ENCODE measurements at regions not wholly inside any gene's neighbourhood (a gene's known extent, or its start where the extent isn't known, plus 50 kb on each side); places are given as distances from the start of the nearest gene placed in this dataset.
A peak's percentile ranks its signal among the peaks of the same experiment; 100 is the strongest.

DNA sequence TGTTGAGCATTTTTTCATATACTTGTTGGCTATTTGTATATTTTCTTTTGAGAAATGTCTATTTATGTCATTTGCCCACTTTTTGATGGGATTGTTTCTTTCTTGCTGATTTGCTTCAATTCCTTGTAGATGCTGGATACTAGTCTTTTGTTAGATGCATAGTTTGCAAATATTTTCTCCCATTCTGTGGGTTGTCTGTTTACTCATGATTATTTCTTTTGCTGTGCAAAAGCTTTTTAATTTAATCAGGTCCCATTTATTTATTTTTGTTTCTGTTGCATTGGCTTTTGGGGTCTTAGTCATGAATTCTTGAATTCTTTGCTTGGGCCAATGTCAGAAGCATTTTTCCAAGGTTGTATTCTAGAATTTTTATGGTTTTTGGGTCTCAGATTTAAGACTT lies 251.7 kb downstream of the WNT5A start:
- no peak for DNase-seq (ENCODE audit: low spot score)

DNA sequence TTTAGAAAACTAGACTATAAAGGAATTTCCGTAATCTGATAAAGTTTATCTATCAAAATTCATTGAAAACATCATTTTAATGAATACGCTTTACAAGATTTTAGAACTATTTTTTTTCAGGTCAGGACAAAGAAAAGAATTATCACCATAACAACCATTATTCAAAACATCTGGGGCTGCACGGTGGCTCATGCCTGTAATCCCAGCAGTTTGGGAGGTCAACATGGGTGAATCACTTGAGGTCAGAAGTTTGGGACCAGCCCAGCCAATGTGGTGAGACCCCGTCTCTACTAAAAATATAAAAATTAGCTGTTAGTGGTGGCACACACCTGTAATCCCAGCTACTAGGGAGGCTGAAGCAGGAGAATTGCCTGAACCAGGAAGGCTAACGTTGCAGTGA lies 260.4 kb downstream of the WNT5A start:
- DNase-seq (ENCODE audit: low spot score) = no peak

DNA sequence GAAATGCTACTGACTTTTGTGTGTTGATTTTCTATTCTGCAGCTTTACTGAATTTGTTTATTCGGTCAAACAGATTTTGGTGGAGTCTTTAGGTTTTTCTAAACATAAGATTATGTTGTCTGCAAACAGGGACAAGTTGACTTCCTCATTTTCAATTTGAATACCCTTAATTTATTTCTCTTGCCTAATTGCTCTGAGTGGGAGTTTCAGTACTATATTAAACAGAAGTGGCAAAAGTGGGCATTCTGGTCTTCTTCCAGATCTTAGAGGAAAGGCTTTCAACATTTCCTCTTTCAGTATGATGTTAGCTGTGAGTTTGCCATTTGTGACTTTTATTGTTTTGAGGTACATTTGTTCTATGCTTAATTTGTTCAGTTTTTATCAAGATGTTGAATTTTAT lies 268.5 kb downstream of the WNT5A start:
- DNase-seq (ENCODE audit: low spot score) = no peak

DNA sequence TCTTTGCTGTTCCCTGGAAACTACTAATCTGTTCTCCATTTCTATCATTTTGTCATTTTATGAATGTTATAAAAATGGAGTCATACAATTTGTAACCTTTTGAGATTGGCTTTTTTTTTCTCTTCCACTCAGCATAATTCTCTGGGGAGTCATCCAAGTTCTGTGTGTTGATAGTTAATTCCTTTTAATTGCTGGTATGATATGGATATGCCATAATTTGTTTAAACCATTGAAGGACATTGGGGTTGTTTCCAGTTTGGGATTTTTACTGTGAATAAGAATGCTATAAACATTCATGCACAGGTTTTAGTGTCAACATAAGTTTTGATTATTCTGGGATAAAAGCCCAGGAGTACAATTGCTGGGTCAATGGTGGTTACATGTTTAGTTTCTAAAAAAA lies 279.4 kb downstream of the WNT5A start:
- DNase-seq (ENCODE audit: low spot score) = no peak

DNA sequence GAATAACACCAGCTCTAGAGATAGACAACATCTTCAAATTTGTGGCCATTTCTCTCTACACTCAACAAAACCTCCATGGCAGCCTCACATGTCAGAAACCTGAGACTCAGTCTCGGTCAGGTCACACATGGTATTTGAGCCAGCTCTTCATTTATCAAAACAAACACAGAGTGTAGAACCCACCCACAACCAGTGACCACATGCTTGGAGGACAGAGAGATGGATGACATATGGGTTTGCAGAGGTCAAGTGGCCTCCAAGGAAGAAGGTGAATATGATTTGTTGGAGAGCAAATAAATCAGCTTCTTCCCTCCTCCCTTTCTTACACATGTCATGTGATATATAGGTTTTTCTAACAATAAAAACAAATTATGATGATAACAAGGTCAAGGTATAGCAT lies 278.1 kb upstream of the LRTM1 start:
- no peak for DNase-seq (ENCODE audit: low spot score)

DNA sequence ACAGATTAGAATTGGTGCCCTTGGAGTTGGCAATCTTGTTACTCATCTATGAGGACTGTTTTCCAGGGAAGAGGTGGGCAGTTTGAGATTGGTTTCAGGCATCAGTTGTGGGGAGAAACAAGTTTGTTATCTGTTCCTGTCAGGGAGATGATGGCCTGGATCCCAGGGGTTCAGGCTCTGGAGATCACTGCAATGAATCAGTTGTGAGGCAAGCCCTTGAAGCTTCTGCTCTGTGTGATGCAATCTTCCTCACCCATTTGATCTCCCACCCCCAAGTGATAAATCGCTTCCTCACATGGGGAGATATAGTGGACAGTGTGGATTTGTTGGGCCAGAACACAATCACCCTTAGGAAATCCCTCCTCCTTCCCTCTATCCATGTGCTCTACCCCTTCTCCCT lies 276.6 kb upstream of the LRTM1 start:
- no peak for DNase-seq (ENCODE audit: low spot score)

DNA sequence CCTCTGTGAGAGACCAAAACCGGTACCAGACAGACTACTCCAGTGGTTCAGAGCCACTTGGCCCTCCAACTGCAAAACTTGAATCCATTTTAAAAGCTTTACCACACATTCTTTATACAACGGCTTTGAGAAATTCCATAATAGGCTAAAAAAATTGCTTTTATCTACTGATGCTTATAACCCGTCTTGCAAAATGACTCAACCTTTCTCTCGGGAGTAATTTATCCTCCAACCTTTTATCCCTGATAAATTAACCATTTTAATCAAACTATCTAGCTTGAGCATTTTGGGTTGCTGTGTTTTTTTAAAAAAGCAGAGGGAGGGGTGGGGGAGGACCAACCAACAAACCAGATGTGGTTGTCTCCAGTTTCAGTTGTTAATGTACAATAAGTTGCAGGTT lies 275.7 kb upstream of the LRTM1 start:
- DNase-seq (ENCODE audit: low spot score) = no peak

DNA sequence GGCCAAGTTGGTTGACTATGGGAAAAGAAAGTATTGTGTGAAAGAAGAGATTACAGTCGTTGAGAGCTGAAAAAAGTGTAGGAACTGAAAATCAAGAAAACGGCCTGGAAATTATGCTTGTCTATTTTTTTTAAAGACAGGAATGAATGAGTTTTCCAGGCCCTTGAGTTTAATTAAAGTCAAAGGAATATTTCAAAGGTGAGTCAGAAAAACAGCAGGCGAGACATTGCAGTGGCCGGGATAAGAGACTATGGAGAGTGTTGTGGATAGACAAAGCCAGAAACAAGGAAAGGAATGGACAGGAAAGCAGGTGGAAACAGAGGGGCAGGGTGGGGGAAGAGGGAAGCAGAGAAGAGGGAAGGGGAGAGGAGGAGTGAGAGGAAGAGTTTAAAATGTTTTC lies 275.1 kb upstream of the LRTM1 start:
- DNase-seq (ENCODE audit: low spot score) = no peak

DNA sequence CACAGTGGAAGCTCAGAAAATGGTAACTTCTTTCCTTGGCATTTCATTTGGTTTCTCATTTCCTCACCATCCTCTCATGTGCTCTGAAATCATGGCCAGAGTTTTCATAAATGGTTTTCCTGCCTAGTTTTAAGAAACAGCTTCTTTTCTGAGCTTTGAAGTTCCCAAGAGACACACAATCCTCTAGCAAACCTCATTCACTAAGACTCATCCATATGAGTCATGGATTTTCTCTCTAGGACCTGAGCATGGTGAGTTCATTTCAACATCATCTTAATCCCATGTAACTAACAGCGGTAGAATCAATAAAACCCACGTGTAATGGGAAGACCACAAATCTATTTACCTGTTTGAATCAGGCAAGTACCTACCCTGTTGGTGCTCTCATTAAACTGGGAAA lies 274.5 kb upstream of the LRTM1 start:
- DNase-seq (ENCODE audit: low spot score) = no peak

DNA sequence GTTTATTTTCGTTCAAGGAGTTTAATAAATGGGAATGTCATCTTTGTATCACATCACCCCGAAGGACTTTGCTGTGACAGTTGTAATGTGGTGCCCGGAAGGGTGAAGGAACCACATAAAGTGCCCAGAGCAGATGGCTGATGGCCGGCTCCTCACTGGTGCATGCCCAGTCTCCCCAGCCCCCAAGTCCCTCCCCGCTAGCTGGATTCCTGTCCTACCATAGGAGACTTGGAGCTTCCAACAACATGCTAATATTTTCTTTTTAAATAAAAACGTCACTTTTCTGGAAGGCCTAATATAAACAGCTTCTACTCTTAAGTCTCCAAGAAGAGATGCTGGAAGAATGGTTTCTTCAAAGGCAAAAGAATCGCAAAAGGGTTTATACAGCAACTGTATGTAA lies 273.9 kb upstream of the LRTM1 start:
- DNase-seq (ENCODE audit: low spot score) = no peak

DNA sequence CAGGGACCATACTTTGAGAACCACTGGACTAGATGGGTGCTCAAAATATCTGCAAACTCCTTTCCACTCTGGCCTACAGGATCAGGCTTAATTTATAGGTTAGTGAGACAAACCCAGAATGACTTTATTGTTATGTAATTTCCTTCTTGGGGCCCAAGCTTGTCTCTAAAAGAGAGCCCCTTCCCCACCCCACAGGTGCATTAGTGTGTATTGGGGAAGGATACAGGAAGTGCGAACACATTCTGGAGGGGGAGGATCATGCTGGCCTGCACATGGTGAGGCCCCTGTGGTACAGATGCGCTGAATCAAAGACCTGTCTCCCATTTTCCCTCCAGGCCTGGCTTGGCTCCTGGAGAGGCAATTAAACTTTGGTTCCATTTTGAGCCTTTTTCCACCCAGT lies 273.0 kb upstream of the LRTM1 start:
- no peak for DNase-seq (ENCODE audit: low spot score)

DNA sequence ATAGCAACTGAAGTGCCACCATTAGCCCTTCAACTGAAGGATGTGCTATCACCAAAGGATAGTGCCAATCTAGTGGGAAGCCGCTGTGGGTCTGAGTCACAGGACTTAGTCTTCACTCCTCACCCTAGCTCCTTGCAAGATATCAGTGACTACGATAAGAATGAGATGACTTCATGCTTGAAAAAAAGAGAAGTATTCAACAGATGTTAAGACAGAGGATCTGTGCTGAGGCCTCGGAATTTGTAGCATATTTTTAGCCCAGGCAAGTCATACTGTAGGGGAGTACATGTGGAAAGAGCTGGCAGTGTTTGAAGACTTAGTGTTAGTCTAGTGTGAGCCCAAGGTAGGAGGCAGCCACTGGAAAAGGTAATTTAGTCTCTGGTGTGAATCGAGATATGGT lies 270.7 kb upstream of the LRTM1 start:
- DNase-seq (ENCODE audit: low spot score) = no peak

DNA sequence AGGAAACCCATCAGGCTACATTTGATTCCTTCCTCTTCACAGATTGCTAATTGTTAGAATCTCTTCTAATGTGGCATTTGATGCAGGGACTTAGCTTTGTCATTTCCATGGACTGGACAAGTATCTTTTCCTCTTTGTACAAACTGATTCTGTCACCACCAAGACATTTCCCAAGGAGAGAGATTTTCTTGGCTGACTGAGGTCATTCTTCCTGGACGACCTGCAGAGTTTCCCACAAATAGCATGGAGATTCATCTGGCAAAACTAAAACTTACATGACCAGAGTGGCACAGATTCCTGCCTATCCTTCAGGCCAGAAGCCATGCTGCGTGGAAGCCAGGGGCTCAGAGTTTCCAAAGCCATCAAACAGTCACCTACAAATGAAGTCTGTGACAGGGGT lies 269.2 kb upstream of the LRTM1 start:
- no peak for DNase-seq (ENCODE audit: low spot score)

DNA sequence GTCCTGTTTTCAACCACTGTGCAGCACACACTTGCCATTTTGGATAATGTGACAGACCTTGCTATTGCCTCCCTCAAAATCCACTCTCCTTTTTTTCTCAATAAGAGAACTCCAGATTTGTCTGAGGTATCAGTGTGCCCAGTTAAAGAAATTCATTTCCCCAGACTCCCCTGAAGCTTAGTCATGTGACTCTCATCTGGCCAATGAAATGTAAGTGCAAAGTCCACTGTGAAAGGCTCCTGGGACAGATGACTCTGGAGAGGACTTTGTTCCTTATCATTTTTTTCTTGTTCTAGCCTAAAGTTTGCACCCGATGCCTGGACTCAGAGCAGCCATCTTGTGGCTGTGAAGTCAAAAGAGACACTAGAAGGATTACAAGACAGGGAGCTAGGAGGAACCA lies 268.6 kb upstream of the LRTM1 start:
- DNase-seq (ENCODE audit: low spot score) = no peak

DNA sequence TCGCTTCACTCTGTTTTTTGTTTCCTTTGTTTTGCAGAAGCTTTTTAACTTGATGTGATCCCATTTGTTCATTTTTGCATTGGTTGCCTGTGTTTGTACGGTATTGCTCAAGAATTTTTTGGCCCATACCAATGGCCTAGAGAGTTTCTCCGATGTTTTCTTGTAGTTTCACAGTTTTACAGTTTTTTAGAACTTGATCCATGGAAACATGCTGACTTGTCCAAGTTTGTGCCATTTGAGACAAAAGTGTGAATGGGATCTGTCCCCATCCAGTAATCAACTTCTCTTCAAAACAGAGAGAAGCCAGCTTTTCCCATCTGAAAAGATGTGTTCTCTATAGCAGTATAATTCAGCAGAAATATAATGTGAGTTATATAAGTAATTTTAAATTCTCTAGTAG lies 266.5 kb upstream of the LRTM1 start:
- DNase-seq (ENCODE audit: low spot score) = no peak

DNA sequence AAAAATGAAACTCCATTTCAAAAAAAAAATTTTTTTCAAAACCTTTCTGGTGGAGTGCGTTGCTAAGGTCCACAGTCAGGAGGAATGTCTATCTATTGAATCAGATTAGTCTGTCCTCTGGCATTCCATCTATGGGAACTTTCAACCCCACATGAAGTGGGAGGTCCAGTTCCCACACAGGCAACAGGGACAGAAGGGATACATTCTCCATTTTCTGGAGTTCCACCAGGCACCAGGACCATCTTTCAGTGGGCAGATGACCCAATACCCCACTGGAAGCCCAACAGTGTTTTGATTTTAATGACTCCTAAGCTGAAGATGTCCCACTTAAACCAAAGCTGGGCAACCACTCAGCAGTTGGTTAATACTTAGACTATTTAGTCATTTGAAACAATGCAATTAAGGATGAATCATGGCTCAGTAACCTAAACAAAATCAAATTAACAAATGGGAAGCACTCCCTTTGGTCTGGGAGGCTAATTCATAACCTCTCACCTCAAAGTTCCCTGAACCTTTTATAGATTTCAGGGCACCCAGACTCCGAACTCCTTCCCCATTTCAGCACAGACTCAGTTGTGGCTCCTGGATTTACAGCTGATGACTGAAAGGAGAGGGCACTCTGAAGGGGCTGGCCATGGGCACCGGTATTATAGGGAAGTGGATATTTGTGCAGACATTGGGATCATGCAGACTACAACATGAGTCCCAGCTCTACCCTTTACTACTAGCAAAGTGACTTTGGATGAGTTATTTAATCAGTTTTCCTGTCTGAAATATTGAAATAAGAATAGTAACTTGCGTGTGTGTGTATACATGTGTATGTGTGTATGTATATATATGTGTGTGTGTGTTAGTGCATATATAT lies 264.3 kb upstream of the LRTM1 start:
- DNase-seq (ENCODE audit: low spot score) = no peak

DNA sequence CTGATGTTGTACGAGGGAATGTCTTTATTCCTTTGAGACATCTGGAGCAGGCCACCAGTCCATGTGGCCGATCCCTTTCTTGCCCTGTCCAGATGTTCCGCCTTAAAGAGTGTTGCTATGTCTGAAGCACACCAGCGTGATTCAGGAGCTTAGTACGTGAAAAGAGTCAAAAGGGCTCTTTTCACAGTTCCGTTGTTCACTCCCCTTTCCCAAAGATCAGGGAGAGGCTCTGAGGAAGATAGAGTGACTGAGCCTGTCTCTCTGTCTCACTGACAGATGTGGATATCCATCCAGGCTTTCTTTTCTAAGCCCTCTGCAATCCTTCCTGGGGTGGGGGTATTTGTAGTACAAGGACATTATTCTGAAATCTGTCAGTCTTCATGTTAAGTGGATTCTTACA lies 262.5 kb upstream of the LRTM1 start:
- DNase-seq (ENCODE audit: low spot score) = no peak

DNA sequence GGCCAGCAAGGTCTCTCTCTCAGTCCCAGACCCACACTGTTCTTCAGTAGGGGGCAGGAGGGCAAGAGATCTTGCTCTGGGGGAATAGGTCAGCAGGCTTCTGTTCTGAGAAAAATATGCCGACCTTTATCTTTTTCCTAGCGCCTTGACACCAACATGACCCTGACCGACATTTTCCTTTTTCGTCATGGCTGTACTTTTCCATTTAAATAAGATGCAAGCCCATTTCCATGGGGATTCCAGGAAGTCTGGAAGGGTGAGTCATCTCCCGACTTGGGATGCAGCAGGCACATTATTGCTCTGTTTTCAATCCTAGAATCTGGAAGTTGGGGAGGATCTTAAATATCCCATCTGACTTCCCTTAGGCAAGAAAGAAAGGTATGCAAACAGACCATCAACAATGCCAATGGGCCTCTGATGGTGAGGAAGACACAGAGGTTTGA lies 261.5 kb upstream of the LRTM1 start:
- DNase-seq (ENCODE audit: low spot score) = no peak

DNA sequence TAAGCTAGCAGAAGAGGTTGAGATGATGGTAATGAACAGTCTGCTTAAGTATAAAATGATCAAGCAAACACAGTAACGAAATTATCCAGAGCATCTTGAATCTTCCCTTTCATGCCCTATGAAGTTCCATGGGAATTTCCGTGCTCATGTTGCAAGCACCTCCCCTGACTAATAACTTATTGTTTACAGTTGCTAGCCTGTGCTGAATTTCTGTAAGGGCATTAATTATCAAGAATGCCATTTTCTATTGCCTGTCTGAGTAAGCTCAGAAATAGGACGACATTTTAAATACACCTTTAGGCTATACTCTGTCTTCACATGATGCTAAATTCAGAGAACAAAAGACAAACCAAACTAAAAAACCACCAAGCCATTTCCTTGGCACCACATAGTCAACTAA lies 257.5 kb upstream of the LRTM1 start:
- DNase-seq (ENCODE audit: low spot score) = no peak

DNA sequence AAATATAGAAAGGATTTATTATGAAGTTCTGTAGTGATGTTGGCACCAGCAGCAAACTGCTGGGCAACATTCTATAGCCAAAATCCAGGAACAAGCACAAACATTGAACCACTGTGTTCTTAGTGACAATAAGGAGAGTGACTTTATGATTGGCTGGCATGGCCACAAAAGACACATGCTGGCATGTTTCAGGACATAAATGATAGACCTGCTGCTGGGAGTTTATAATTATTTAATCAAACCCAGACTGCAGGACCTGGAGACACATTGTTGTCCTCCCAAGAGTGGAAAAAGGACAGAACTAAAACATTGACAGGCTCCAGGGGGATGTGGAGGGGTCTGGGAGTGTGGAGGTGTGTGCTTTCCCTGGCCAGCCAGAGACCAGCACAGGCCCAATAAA lies 255.3 kb upstream of the LRTM1 start:
- DNase-seq (ENCODE audit: low spot score) = no peak

DNA sequence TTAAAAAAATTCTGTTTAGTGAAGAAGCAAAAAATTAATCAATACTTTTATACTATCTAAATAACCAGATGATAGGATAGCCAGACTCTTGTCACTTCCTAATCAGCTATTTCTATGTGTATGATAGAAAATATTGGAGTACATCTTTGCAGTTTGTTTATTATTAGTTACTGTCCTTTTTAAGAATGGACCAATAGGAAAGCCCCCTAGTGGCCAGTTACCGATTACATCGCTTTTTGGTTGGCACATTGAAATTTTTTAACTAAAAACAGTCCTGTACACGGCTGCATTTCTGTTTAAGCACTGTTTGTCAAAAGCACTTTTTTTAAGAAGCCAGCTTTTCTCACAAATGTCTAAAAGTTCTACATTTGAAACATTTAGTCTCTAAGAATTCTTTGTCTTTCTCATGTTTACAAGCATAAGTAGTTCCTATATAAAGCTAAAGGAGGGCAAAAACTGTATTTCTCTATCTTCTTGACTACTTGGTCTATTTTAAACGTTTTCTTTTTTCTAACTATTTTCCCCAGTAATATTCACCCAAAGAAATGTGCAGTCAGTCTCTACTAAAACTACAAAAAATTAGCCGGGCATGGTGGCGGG lies 253.2 kb upstream of the LRTM1 start:
- DNase-seq (ENCODE audit: low spot score) = peak; percentile 1

DNA sequence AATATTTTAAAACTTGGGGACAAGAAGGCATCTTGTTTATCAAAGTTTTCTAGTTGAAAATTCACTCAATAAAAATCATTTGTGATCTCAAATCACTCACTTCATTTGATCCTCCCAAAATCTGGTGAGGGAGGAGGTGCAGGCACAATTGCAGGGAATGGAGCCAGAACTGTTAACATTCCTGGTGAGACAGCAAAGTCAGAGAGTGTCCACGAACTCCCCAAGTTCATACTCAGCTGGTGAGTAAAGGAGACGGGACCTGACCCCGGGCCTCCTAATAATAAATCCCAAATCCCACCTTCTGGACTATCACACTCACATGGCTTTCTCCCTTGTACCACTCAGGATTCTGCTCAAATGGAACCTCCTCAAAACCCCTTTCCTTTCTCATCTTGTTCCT lies 252.3 kb upstream of the LRTM1 start:
- DNase-seq (ENCODE audit: low spot score) = no peak

DNA sequence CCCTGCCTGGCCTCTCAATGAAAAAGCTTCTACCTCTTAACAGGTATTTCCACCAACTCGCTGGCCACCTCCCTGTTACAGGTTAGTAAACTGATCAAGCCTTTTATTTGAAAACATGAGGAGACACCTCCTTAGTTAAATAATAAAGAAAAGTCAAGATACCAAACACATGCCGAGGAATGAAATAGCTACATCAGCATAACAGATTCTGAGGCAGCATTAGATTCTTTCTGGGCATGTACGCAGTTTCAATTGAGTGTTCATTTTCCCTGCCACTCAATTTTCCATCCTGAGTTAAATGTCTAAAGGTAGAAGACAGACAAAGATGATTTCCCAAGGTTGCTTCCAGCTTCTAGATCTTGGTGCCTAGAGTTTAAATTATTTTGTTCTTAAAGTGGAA lies 250.5 kb upstream of the LRTM1 start:
- no peak for DNase-seq (ENCODE audit: low spot score)

DNA sequence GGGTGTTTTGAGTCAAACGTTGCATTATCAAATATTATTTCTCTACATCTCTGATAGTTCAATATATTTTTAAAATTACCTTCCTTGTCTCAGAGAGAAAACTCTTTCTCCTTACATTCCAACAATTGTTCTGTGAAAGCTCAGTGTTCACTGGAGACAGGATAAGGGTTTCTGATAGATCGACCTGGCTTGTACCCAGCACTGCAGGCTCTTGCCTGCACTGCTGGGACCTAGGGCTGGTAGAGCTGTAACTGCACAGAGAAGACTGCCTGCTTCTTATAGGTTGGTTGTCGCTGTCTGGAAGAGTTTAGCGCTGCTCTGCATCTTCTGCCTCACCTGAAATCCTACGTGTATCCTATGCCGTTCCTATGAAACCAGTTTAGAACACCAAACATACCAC lies 249.9 kb upstream of the LRTM1 start:
- no peak for DNase-seq (ENCODE audit: low spot score)

Data from HuH-7 (cell line).